Heart left ventricle (tissue), 13 donors: ENCODE measurements at regions not wholly inside any gene's neighbourhood (a gene's known extent, or its start where the extent isn't known, plus 50 kb on each side); places are given as distances from the start of the nearest gene placed in this dataset.

ENCODE experiments used
- CTCF ChIP-seq, 12 donors: fragments of 200-600 bp; sonication (generic) in 4 of 12; IDR thresholded peaks; one replicate each; pipeline versions ENCODE4 v1.5.0 to v1.8.0; 2018 to 2022; ENCODE audit warnings: antibody characterized with exemption in 12 of 12, mild to moderate bottlenecking in 5 of 12
- POLR2A ChIP-seq, 2 donors: fragments of 450-650 bp; IDR thresholded peaks; one replicate each; pipeline ENCODE4 v1.6.1; 2017; ENCODE audit warnings: antibody characterized with exemption in 2 of 2, mild to moderate bottlenecking in 2 of 2, moderate library complexity in 2 of 2
- donor health status: ischemic (EF 13 %, LVEDD 7.1; RV severe dilation, severe dysfunction).
- donor health status: DM: no; HTN: yes; CAD: no.
- donor health status: DM: no; HTN: no; CAD: no.
- donor health status: ischemic (EF 25% LVEDD 6.9; RV normal size, moderate dysfunction).
- donor health status: ischemic (EF 25% LVEDD 5.7; RV mildly dilated, moderate dysfunction).
- donor health status: ischemic (EF 35%, LVEDD 5.7; RV mildly dilated, moderate dysfunction).
- donor health status: nonischemic (EF 11% LVEDD 7.7; RV severe dilation, severe dysfunction).
- donor health status: DM: yes; HTN: yes; CAD: no.
- donor health status: PGD.
- donor health status: ischemic (EF 29% LVEDD 5.4; RV normal size, mild dysfunction).
- donor health status: nonischemic (EF 23%, LVEDD 6.1; RV moderate dilation, normal function).

DNA sequence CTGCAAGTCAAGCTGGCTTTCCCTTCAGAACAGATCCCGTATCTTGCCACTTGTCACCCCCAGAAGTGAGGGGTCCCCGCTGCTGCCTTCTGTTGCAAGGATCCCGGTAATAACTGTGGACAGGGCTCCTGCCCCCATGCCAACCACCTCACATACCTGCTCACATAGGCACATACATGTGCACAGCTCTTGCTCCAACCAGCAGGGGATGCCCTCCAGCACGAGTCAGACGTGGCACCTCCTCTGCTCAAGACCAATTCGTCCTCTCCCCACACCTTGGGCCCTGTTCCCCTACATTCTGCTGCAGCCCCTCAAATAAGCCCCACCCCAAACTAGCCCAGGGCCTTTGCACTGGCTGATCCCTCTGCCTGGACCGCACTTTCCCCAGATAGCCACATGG lies 163.3 kb downstream of the CRYBB2 start:
- TF ChIP-seq CTCF (IDR thresholded peaks at IDR 0.05), result no peak
- TF ChIP-seq POLR2A (IDR thresholded peaks at IDR 0.05), result no peak
